GM21786 (cell line): ENCODE measurements at regions not wholly inside any gene's neighbourhood (a gene's known extent, or its start where the extent isn't known, plus 50 kb on each side); places are given as distances from the start of the nearest gene placed in this dataset.
"Not testable (repeated sequence)": the region's sequence is repeated elsewhere in the genome, so short reads cannot be mapped to it uniquely, and the experiment has no call there.

Experiments used
- ATAC-seq: cut with Tn5 transposase; IDR thresholded peaks from one replicate; pipeline ENCODE4 v1.9.1; 2021; ENCODE audit not compliant: unreplicated experiment

DNA sequence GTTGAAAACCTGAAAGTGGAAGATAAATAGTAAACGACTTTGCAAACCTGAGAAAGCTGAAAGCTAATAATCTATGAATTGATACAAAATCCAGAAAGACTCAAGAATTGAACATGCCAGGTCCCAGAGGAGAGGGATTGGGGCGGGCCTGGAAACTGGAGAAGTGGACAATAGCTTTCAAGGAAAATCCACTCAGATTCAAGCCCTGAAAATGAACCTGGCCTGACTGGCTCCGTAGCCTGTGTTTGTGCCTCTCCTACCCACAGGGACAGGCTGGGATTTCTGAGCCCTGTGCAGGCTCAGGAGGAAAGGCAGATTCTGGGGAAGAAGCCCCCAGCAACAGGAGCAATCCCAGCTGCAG lies 274.8 kb upstream of the HS6ST1 start:
- ATAC-seq = no peak

GRCh38 chr2:128593879-128594650 lies 275.4 kb upstream of the HS6ST1 start:
- no peak for ATAC-seq

GRCh38 chr2:128594651-128594910 lies 275.9 kb upstream of the HS6ST1 start:
- no peak for ATAC-seq

- no peak for ATAC-seq
Measured at GRCh38 chr2:128594953-128595677, 276.4 kb upstream of the HS6ST1 start.

GRCh38 chr2:128595763-128596395 lies 277.2 kb upstream of the HS6ST1 start:
- ATAC-seq = no peak

DNA sequence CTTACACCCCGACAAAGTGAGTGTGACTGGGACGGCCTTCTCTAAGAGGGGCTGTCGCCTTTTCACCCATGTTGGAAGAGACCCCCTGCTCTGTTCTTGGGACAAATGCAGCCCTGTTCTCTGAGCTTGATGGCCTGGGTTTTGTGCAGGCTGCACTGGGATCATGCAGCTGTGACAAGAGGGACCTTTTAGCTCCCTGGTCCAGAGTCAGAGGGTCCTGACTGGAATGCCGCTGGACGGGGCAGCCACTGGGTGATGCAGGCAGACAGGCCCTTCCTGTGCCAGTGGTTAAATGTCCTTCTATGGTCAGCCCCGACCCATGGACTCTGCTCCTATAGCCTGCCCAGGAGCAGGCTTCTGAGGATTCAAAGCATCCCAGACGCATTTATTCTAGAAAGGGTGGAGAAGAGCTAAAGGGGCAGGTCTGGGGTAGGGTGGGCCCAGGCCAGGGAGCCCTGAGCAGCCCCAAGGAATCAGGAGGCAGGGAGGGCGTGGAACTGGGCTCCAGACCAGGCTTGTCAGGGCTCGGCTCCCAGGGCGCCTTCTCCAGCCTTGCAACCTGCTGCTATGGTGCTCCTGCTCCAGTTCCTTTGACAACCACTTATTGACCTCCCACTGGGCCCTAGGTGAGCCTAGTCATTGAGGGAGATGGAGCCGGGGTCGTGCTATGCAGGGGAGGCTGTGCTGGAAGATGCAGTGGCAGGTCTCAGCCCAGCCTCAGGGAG lies 277.9 kb upstream of the HS6ST1 start:
- ATAC-seq = no peak

DNA sequence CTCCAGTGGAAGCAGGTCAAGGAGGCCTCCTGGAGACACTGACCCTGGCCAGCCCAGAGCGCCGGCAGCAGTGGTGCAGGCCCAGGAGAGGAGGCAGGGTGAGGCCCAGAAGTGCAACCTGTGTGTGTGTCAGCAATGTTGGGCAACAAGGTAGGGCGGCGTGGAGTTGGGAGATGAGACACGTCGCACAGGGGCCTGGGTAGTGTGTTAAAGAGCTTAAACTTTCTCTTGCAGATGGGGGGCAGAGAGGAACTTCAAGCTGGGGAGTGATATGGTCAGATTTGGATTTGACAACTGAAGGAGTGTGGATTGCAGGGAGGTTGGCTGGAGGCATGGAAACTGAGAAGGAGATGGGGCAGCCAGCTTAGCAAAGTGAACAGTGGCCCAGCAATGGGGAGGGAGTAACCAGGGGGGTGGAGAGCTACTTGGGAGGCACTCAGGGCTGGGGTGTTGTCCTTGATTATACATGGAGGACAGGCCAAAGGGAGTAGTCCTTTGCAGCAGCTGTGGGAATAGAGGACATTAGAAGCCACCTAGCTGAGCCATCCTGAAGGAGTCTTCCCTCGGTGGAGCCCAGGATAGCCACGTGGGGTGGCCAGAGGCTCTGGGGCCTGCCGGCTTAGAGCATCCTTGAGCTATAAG lies 278.6 kb upstream of the HS6ST1 start:
- ATAC-seq = no peak

DNA sequence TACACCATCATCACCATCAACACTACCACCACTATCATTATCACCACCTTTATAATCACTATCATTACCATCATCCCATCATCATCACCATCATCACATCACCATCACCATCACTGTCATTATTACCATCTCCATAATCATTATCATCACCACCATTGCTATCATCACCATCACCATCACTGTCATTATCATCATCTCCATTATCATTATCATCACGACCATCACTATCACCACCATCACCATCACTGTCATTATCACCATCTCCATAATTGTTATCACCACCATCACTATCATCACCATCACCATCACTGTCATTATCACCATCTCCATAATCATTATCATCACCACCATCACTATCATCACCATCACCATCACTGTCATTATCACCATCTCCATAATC lies 279.6 kb upstream of the HS6ST1 start:
- not testable (repeated sequence) for ATAC-seq

GRCh38 chr2:128598862-128599441 lies 280.3 kb upstream of the HS6ST1 start:
- no peak for ATAC-seq

DNA sequence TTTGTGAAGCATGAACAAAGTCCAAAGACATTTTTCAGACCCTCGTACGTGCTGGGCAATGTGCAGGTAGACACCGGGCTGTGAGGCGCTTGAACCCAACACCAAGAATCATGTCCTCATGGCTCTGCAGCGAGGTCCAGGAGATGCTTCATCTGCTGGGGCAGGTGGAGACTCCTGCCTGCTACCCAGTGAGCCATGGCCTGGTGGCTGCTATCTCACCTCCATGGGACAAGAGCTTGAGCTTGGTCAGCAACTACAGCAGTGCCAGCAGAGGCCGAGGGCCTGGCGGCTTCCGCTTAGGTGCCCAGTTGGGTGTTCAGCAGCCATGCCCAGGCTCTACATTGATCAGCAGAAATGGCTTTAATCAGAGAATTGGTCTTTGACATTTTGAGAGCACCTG lies 281.0 kb upstream of the HS6ST1 start:
- ATAC-seq = no peak

DNA sequence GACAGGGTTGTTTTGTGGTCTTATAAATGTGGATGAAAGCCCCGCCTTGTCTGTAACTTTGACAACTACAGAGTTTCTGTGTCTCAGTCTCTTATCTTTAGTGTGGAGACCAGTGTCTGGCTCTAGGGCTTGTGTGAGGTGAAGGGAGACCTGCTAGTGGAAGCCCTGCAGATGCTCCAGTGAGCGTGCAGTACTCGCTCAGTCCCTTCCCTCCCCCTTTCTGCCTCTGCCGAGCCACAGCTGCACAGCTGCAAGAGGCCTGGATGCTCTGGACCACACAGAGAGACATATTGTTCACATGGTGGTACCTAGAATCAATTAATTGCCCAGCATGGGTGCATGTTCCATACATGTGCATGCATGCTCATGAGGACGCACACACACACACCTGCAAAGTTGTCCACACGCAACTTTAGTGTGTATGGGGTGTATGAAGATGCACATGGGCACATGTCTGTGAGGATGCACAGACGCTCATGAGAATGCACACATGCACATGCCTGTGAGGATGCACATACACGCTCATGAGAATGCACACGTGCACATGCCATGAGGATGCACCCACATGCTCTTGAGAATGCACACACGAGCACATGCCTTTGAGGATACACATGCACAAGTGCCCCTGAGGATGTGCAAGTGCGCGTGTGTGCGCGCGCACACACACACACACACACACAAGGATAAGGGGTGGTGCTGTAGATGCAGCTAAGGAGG lies 282.1 kb upstream of the HS6ST1 start:
- ATAC-seq = no peak

- ATAC-seq = no peak
Measured at GRCh38 chr2:128601298-128602037, 282.8 kb upstream of the HS6ST1 start.

DNA sequence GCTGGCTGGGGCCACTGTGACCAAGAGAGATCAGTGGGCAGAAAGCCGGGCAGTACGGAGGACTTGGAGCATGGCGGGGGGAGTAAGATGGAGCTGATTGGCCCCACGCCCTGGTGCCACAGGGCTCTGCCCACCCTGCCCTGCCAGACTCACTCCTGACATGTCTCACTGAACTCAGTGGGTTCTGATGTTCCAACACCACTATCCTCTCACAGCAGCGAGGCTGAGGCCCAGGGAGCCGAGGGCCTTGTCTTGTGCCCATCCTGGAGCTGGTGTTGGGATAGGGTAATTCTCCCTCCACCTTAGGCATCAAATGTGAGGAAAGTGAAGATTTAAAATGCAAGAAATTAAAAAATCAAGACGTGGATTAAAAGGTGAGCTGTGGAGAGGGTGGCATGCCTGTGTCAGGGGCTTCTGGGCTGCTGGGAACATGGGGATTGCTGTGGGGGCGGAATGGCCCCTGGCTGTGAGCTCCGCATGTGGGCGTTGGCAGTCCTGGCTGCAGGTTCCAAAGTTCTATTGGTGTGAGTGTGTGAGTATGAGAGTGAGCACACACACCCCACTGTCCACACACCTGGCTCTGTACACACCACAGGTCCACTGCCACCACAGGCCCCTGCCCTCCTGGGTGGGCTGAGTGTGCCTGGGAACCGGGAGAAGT lies 283.5 kb upstream of the HS6ST1 start:
- no peak for ATAC-seq

DNA sequence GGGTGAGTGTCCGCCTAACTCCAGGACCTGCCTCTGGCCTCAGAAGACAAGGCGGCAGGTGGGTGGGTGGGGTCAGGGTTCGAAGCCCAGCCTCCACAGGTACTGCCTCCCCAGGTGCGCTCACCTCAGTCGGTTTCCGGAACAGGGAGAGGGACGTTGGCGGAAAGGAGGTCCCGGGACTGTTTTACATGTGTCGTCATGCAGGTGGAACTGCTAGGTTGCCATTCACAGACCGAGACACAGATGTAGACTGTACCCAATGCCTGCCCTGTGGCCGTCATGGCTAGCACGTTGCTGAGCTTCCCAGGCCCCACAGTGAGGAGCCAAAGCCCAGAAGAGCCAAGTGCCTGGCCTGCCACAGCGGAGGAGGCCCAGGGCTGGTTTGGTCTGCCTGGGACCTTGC lies 284.0 kb upstream of the HS6ST1 start:
- ATAC-seq = no peak

GRCh38 chr2:128603411-128603924 lies 284.8 kb upstream of the HS6ST1 start:
- ATAC-seq = no peak

DNA sequence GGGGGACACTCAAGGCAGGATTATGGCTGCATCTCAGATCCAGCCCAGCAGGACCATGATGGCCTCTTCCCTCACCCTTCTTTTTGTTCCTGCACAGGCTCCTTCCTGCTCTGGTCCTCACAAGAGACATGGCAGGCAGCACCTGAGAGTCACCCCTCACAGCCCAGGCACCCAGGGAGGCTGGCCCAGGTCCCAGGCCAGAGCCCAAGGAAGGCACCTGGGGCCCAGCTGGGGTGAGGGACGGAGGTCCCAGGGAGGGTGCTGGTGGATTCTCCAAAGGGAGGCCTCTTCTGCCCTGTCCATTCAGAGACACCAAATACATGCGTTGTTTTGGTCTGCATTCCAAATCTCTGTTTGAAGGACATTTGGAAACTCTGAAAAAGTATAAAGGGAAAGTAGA lies 285.4 kb upstream of the HS6ST1 start:
- no peak for ATAC-seq

DNA sequence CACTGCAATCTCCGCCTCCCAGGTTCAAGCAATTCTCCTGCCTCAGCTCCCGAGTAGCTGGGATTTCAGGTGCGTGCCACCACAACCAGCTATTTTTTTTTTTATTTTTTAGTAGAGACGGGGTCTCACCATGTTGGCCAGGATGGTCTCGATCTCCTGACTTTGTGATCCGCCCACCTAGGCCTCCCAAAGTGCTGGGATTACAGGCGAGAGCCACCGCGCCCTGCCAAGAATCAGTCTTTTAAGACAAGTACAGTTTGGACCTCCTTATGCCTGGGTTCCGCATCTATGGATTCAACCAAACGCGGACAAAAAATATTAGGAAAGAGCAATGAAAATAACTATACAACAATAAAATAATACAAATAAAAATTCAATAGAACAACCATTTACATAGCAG lies 285.9 kb upstream of the HS6ST1 start:
- not testable (repeated sequence) for ATAC-seq

- no peak for ATAC-seq
Measured at GRCh38 chr2:128605421-128605820, 286.8 kb upstream of the HS6ST1 start.

DNA sequence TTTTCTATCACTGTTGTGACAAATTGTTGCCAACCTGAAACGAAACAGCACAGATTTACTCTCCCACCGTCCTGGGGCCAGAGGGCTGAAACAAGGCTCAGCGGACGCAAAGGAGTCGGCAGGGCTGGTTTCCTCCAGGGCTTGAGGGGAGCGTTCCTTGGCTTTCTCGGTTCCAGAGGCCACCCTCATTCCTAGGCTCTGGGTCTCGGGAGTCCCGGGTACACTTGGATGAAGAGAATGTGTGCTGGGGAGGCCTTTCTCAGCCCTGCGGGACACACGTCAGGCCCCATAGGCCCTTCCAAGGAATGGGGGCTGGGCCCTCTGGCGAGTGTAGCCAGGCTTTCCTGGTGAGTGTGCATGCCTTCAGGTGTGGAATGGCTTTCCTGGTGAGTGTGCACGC lies 287.3 kb upstream of the HS6ST1 start:
- no peak for ATAC-seq
